GM12878 (cell line): ENCODE measurements at regions not wholly inside any gene's neighbourhood (a gene's known extent, or its start where the extent isn't known, plus 50 kb on each side); places are given as distances from the start of the nearest gene placed in this dataset.

Experiments
- CREB1 ChIP-seq: IDR thresholded peaks from 2 replicates; pipeline ENCODE4 v1.6.1; 2012; ENCODE audit warnings: low read depth, mild to moderate bottlenecking, inconsistent platforms
- EP300 ChIP-seq, 2 experiments: fragments of 150-350 bp in 1 of 2; IDR thresholded peaks; 2 replicates each; pipeline ENCODE4 v1.6.1; 2011 to 2012; ENCODE audit warnings: low read depth in 2 of 2, low read length in 2 of 2, borderline replicate concordance in 1 of 2, improper control_type of control experiment in 1 of 2, inconsistent platforms in 1 of 2; ENCODE audit not compliant: control insufficient read depth in 1 of 2
- TF ChIP-seq, protein P1 (sequence below): IDR thresholded peaks from 2 replicates; pipeline ENCODE4 v1.6.1; 2012; ENCODE audit warnings: low read depth, low read length, improper control_type of control experiment
- TF ChIP-seq, protein P2 (sequence below): IDR thresholded peaks from 2 replicates; pipeline ENCODE4 v1.6.1; 2012; ENCODE audit warnings: mild to moderate bottlenecking, low read depth, low read length
- TF ChIP-seq, protein P3 (sequence below), 3 experiments: IDR thresholded peaks in 2 of 3; conservative IDR thresholded peaks in 1 of 3; 2 replicates each; pipeline ENCODE4 v1.5.1; 2011; ENCODE audit warnings: low read depth in 3 of 3, low read length in 3 of 3, mild to moderate bottlenecking in 3 of 3, control low read depth in 2 of 3, moderate library complexity in 2 of 3, inconsistent platforms in 1 of 3, mixed read lengths in 1 of 3; ENCODE audit not compliant: control insufficient read depth in 2 of 3, insufficient read depth in 1 of 3; ENCODE audit errors: extremely low read depth in 1 of 3

DNA sequence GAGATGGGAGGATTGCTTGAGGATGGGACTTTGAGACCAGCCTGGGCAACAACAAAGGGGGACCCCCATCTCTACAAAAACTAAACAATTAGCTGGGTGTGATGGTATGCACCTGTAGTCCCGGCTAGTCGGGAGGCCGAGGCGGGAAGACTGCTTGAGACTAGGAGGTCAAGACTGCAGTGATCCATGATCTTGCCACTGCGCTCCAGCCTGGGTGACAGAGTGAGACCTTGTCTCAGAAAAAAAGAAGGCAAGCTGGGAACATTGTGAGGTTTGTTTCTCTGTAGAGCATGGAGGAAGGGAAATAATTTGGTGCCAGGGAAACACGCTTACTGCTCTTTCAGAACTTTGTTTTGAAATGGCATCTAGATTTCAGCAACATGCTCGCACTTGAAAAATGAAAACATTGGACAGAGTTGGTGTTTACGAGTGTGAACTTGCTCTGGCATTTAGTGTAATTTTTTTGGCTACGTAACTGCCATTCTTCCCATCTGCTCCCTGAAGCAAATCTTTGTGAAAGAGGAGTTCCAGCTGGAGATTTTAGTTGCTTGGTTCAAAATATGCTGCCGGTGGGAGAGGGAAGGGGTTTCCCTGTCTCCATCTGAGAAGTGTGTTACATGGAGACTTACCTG is 125.6 kb upstream of the DLX2 start:
- TF ChIP-seq EP300 (IDR thresholded peaks at IDR 0.05; ENCODE audit: borderline replicate concordance in 1 of 2, control insufficient read depth in 1 of 2, low read depth in 2 of 2, low read length in 2 of 2) (no peak), CREB1 (no peak)
- TF ChIP-seq, protein P1, sequence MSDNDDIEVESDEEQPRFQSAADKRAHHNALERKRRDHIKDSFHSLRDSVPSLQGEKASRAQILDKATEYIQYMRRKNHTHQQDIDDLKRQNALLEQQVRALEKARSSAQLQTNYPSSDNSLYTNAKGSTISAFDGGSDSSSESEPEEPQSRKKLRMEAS: no peak
- TF ChIP-seq, protein P2, sequence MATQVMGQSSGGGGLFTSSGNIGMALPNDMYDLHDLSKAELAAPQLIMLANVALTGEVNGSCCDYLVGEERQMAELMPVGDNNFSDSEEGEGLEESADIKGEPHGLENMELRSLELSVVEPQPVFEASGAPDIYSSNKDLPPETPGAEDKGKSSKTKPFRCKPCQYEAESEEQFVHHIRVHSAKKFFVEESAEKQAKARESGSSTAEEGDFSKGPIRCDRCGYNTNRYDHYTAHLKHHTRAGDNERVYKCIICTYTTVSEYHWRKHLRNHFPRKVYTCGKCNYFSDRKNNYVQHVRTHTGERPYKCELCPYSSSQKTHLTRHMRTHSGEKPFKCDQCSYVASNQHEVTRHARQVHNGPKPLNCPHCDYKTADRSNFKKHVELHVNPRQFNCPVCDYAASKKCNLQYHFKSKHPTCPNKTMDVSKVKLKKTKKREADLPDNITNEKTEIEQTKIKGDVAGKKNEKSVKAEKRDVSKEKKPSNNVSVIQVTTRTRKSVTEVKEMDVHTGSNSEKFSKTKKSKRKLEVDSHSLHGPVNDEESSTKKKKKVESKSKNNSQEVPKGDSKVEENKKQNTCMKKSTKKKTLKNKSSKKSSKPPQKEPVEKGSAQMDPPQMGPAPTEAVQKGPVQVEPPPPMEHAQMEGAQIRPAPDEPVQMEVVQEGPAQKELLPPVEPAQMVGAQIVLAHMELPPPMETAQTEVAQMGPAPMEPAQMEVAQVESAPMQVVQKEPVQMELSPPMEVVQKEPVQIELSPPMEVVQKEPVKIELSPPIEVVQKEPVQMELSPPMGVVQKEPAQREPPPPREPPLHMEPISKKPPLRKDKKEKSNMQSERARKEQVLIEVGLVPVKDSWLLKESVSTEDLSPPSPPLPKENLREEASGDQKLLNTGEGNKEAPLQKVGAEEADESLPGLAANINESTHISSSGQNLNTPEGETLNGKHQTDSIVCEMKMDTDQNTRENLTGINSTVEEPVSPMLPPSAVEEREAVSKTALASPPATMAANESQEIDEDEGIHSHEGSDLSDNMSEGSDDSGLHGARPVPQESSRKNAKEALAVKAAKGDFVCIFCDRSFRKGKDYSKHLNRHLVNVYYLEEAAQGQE: no peak
- TF ChIP-seq, protein P3, sequence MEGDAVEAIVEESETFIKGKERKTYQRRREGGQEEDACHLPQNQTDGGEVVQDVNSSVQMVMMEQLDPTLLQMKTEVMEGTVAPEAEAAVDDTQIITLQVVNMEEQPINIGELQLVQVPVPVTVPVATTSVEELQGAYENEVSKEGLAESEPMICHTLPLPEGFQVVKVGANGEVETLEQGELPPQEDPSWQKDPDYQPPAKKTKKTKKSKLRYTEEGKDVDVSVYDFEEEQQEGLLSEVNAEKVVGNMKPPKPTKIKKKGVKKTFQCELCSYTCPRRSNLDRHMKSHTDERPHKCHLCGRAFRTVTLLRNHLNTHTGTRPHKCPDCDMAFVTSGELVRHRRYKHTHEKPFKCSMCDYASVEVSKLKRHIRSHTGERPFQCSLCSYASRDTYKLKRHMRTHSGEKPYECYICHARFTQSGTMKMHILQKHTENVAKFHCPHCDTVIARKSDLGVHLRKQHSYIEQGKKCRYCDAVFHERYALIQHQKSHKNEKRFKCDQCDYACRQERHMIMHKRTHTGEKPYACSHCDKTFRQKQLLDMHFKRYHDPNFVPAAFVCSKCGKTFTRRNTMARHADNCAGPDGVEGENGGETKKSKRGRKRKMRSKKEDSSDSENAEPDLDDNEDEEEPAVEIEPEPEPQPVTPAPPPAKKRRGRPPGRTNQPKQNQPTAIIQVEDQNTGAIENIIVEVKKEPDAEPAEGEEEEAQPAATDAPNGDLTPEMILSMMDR (IDR thresholded peaks at IDR 0.05 in 2 of 3, conservative IDR thresholded peaks at IDR 0.05 in 1 of 3; ENCODE audit: control insufficient read depth in 2 of 3, extremely low read depth in 1 of 3, insufficient read depth in 1 of 3, low read depth in 3 of 3, low read length in 3 of 3): no peak
